Activated CD4-positive, alpha-beta T cell treated with anti-CD3 and anti-CD28 coated beads, Interleukin-2, amount 50 U/mL, for 16 hours (primary cell): ENCODE measurements at regions not wholly inside any gene's neighbourhood (a gene's known extent, or its start where the extent isn't known, plus 50 kb on each side); places are given as distances from the start of the nearest gene placed in this dataset.
"Not testable (repeated sequence)": the region's sequence is repeated elsewhere in the genome, so short reads cannot be mapped to it uniquely, and the experiment has no call there.

Source experiments
- DNase-seq: peaks from one replicate; pipeline ENCODE4 v3.0.0-alpha.2; 2020

GRCh38 chr6:159440349-159440748 is 252.7 kb downstream of the SOD2 start:
- no peak for DNase-seq

GRCh38 chr6:159439651-159440050 is 253.4 kb downstream of the SOD2 start:
- DNase-seq: no peak

DNA sequence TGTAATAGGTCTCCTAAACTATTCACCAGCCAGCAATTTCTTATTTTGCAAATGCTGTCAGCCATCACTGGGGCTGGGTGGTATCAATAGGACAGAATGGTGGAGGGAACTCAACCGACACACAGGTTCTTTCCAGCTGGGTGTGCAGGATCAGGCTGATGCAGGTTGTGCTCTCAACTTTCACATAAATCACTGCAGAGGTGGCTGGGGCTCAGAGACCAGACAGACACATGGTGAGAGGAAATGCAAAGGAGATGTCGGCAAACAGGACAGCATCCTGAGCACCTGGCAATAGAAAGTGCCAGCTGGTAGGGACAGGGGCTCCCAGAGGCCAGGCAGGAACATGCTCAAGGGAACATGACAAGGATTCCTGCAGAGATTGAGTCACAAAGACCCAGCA is 254.9 kb downstream of the SOD2 start:
- DNase-seq: no peak

DNA sequence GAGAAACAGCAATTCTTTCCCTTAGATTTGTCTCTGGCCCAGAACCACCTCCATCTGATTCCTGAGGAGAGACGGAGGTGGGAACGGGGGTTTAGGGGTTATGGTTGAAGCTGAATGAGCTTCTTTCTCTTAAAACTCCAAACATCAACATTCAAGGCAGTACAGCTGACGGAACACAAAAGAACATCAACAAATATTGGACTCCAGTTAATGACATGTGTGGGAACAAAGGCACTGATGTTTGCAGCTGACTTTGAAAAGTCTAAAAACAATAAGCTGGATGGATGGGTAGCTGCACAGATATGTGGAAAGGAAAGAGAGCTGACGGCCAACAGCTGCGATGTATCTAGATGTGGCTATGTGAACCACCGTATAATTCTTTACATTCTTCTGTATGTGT is 256.5 kb downstream of the SOD2 start:
- DNase-seq: no peak

- DNase-seq: no peak
Measured at GRCh38 chr6:159435701-159436100, 257.3 kb downstream of the SOD2 start.

GRCh38 chr6:159434410-159434809 is 258.6 kb downstream of the SOD2 start:
- DNase-seq: no peak

DNA sequence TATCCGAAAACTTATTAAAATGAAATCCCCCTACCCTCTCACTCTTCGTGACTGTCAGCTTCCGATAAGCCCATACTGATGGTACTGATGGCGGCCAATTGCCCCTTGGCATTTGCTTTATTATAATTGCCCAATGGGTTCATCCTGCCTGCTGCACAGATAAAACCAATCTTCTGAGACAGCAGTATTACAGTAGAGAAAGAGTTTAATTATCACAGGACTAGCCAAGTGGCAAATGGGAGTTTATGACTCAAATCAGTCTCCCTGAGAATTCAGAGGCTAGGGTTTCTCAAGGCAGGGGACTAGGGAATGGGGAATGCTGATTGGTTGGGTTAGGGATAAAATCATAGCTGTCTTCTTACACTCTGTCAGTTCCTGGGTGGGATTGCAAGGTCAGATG is 259.5 kb downstream of the SOD2 start:
- no peak for DNase-seq

- no peak for DNase-seq
Measured at GRCh38 chr6:159431750-159432149, 261.3 kb downstream of the SOD2 start.

DNA sequence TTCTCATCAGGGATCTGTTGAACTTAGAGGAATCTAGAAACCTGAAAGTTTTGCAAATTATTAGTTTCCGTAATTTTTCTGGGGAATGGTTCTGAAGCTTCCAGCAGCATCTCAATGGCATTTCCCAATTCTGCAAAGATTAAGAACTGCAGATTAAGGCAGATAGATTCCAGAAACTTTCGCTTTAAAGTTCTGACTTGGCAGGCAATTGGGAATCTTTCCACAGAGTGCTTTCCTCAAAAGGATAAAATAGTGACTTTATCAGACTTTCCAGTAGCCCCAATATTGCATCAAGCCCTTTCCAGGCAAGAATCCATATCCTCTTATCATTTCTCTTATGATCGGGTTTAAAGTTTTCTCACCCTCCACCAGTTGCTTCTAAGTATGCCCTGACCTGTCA is 261.1 kb downstream of the FNDC1 start:
- no peak for DNase-seq

- no peak for DNase-seq
Measured at GRCh38 chr6:159429433-159429832, 260.2 kb downstream of the FNDC1 start.

DNA sequence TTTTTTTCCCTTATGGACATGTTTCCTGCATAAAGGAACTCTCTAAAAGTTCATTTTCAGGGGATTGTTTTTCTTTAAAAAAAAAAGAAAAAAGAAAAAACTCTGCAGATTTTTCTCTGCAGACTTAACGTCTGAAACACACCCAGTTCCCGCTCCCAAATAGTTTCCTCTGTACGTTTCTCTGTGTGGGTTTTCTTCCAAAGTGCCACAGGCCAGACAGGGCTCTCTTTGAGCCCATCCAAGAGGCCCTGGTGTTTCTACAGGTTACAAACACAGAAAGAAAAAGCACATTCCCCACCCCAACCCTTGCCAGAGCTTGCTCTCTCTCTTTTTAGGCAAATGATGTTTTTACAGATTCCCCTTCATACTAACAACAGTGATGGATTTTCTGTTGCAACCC is 258.6 kb downstream of the FNDC1 start:
- no peak for DNase-seq

GRCh38 chr6:159427335-159427734 is 258.1 kb downstream of the FNDC1 start:
- DNase-seq: no peak

GRCh38 chr6:159425421-159425820 is 256.2 kb downstream of the FNDC1 start:
- DNase-seq: no peak

GRCh38 chr6:159422041-159422984 is 253.1 kb downstream of the FNDC1 start:
- DNase-seq: no peak

DNA sequence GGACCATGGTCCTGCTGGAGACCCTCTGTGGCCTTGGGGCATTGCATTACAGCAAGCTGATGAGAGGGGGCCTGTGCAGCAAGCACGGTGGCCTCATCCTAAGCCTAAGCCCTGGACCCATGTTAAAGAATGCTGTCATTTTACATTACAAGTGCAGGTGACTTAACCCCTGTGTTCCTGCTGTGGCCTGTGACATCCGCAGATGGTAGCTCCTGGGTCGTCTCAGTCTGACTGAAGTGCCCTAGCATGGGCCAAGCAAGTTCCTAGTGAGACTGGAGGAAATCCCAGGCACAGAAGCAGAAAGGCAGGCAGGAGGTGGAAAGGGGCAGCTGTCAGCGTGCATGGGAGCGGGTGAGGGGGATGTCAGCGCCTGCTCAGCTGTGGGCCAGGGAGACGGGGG is 252.4 kb downstream of the FNDC1 start:
- DNase-seq: no peak

GRCh38 chr6:159418997-159419396 is 249.8 kb downstream of the FNDC1 start:
- no peak for DNase-seq

- no peak for DNase-seq
Measured at GRCh38 chr6:159416891-159417560, 247.8 kb downstream of the FNDC1 start.

GRCh38 chr6:159415540-159415939 is 246.3 kb downstream of the FNDC1 start:
- no peak for DNase-seq

GRCh38 chr6:159414711-159415110 is 245.5 kb downstream of the FNDC1 start:
- no peak for DNase-seq

DNA sequence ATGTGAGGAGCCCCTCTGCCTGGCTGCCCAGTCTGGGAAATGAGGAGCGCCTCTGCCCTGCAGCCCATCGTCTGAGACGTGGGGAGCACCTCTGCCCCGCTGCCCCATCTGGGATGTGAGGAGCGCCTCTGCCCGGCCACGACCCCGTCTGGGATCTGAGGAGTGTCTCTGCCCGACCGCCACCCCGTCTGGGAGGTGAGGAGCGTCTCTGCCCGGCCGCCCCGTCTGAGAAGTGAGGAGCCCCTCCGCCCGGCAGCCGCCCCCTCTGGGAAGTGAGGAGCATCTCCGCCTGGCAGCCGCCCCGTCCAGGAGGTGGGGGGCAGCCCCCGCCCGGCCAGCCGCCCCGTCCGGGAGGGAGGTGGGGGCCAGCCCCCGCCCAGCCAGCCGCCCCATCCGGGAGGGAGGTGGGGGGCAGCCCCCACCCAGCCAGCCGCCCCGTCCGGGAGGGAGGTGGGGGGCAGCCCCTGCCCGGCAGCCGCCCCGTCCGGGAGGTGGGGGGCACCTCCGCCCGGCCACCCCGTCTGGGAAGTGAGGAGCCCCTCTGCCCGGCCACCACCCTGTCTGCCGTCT is 238.1 kb downstream of the FNDC1 start:
- DNase-seq: not testable (repeated sequence)

DNA sequence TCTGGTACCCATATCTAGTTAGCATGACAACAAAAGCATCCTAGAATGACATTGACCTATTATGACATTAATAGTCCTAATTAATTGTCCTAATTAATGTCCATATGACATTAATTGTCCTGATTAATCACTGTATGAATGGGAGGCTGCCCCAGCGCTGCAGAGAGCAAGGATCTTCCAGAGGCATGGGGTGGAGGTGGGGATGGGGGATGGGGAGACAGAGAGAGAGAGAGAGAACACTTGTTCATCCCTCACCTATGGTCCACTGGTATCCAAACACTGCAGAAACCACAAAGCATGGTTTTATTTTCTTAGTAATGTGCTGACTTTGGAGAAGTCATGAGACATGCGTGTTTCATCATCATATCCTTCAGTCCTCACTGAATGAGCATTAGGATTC is 235.1 kb downstream of the FNDC1 start:
- DNase-seq: no peak

DNA sequence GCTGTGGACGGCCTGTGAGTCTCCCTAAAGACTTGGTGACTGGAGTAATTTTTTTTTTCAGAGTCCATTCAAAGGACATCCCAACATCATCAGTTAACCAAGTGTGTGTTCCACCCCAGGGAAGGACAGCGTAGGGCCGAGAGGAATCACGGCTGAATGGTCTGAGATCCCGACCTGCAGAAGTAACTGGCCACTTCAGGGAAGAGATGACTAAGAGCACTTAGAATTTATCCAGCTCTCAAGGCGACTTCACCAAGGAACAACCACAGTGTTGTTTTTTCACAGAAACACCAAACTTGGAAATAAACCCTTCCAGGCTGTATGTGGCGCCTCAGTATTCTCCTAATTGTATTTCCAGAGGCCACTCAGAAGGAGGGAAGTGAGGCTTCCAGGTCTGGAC is 231.6 kb downstream of the FNDC1 start:
- DNase-seq: no peak

- DNase-seq: no peak
Measured at GRCh38 chr6:159399751-159400221, 230.6 kb downstream of the FNDC1 start.

- no peak for DNase-seq
Measured at GRCh38 chr6:159398633-159399032, 229.4 kb downstream of the FNDC1 start.
